CD4-positive, alpha-beta T cell treated with Interferon alpha-2 for 1 hour (primary cell): ENCODE measurements at regions not wholly inside any gene's neighbourhood (a gene's known extent, or its start where the extent isn't known, plus 50 kb on each side); places are given as distances from the start of the nearest gene placed in this dataset.

Experiments used
- DNase-seq, 2 donors: peaks; one replicate each; pipeline ENCODE4 v3.0.0-alpha.2; 2020 to 2022

DNA sequence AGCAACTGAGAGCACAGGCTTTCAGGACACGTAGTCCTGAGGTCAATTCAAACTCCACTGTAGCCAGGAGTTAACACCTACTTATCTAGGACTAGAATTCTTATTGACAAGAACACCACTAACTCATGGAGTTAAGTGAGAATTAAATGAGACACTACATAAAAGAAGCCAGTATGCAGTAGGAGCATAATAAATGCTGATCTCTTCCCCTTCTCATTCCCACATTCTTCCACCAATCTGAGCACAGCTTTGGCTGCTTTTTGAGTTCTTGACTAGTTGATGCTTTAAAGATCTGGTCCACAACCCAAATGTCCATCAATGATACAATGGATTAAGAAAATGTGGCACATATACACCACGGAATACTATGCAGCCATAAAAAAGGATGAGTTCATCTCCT, 55.2 kb downstream of the TTC32 start:
- no peak for DNase-seq

DNA sequence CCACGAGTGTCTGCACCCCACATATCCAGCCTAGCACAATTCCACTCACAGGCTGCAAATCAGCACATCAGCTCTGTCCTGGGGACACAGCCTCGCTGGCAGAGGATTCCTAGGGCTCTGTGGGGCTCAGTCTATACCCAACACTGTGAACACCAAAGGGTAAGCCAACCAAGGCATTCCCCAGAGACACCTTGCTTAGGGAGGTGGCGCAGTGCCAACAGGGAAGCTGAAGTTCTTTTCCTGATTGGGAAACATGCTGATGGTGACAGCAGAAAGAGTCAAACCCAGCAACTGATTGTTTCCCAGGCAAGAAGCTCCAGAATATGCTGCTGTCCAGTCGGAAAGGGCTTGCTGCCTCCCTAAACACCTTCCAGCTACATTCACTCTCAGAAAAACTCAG, 55.8 kb downstream of the TTC32 start:
- no peak for DNase-seq

DNA sequence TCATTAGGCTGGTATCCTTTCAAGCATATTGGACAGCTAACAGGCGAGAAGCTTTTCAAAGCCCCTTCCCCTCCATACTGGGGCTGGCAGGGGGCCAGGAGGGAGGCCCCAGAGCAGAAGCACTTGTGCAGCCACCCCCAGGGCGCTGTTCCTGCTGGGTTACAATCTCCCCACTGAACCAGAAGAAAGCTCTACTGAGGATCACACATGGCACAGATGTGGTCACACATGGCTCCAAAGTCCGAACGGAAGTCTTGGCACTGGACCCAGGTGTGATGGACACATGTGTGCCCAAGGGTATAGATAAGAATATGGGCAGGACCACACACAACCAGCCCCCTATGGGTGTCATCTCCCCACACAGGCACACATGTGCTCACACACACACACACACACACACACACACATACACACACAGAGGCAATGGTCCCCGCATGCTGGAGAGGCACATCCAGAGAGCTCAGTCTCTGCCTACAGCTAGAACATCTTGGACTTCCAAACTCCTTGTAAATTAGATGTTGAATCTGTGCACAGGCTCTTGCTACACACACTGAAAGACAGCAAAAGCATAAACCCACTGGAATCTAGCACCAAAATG, 56.4 kb downstream of the TTC32 start:
- no peak for DNase-seq

DNA sequence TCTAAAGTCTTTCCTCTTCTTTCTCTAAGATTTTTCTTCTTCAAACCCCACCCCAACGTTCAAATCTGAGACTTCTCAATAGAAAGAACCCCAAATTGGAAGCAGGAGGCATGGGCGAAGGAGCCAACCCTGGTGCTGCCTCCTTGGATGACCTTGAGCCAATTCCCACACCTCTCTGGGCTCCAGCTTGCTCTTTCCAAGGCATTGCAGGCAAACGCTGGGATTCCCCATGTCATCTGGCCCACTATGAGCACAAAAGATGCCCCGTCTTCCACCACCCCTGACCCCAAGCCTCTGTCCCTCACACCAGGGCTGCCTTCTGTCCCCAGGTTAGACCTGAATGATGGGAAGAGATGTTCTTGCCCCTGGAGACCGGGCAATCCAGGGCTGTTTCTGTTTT, 57.0 kb downstream of the TTC32 start:
- DNase-seq: no peak

DNA sequence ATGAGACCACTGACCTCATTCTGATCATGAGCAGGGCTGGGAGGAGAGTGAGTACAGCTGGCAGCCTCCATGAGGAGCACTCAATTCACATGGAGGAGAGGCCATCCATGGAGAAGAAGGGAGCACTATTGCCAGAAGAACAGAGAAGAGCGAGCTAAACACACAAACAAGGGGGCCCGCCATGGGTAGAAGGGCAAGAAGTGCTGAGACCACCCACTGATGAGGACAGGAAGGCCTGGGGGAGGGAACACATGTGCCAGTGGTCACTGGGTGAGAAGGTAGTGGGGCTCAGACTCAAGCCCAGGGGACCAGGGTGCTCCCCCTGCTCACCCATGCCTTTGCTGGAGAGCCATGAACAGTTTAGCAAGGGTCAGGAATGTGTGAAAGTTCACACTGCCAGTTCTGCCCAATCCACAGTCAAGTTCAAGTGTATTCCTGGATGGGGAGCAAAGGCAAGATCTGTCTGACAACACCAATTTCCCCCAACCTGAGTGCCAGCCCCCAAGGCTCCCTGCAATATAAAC, 57.7 kb downstream of the TTC32 start:
- DNase-seq: no peak

DNA sequence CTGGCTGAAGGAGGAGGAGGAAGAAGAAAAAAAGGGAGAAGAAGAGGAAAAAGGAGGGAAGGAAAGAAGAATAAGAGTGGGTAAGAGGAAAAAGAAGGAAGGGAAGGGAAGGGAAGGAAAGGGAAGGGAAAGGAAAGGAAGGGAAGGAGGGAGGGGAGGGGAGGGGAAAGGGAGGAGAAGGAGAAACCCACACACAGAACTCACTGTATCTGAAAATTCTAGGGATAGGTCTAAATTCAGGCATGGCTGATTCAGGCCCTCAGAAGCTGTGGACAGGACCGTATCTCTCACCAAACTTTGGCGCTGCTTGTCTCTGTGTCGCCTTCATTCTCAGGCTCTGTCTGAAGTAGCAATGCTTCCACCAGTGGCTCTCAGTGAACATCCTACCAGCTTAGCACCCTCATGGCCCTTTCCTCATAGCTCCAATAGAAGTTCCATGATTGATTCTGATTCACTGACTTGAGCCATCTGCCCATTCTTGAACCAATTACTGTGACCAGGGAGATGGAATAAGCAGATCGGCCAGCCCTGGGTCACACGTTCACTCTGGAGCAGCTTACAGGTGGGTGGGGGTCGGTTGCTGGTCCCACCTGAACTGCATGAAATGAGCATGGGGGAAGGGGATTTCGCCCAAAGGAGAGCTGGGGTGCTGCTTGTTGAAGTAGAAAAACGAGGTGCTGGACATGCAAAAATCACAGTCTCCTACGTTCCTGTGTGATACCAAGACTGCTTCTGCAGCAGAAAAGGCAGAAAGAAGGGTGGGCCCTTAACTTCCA, 59.7 kb downstream of the TTC32 start:
- no peak for DNase-seq

DNA sequence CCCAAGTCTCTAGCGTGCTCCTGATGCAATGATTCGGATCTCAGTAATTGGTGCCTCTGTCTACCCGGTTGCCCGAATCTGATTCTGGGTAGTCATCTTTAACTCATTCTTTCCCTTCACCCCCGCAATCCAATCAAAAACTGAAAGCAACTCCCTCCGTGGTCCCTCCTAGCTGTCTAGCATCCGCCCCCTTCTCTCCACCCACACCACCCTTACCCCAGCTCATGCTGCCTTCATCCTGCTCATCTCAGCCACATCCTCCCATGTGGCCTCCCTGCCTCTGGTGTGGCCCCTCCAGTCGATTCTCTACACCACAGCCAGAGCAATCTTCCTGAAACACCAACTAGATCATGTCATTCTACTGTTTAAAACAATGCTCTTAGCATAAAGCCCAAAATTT, 62.3 kb downstream of the TTC32 start:
- no peak for DNase-seq

DNA sequence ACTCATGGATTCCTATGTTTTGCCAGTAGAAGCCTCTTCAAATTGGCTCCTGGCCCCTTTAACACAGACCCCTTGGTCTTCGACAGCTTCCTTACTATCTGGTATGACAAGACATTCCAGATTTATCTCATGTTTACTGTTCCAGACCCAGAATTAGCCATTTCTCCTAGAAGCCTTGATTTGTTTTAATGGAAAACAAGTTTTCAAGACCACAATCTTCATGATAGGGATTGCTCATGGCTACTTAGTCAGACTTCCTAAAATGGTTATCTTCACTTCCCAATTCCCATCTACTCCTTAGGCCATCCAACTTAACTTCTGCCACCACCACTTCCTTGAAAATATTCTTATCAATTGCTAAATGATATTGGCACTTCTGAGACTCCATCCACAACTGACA, 63.2 kb downstream of the TTC32 start:
- DNase-seq: no peak

DNA sequence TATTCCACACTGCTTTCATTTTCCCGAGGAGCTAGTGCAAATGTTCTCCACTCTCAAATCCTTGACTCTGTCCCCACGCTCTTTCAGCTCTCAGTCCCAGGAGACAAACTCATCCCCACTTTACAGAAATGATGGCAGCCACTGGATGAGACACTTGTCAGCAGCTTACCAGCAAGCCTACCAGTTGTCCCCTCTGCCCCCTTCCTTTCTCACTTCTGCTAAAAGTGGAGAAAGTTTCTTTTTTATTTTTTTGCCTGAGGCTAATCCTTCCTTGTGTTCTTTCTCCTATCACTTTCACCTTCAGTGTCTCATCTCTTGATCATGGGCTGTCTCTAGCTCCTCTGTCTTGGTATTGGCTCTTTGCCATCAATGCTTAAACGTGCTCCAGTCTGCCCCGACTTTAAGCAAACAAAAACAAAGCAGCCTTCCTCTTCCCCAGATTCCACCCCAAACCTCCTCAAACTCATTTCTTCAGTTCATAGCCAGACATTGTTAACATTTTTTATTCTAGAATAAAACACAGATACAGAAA, 64.5 kb downstream of the TTC32 start:
- no peak for DNase-seq

DNA sequence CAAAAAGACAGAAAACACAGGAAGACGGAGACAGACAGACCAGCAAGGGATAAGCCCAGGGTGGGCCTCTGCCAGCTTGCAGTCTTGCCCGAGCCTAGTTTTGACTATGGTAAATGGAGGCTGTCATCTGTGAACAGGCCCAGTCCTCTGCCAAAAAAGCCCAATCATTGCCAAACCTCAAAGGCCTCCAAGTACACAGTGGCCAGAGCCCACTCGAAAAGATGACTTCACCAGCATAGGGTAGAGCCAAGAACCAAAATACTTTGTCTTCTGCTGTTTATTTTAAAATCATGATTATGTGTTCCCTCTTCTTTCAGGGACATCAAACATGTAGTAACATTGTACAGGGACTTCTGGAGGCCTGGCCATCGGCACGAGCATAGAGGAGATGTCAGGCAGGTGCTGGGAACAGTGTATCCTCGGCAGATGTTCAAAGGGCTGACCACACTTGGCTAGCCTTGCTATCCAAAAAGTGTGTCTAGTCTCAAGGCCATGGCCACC, 66.0 kb downstream of the TTC32 start:
- DNase-seq: no peak

DNA sequence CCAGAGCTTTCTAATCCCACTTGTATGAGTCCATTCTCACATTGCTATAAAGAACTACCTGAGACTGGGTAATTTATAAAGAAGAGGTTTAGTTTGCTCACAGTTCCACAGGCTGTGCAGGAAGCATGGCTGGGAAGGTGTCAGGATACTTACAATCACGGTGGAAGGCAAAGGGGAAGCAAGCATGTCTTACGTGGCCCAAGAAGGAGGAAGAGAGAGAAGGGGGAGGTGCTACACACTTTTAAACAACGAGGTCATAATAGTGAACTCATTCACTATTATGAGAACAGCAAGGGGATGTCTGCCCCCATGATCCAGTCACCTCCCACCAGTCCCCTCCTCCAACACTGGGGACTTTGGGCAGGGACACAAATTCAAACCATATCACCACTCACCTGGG, 67.8 kb downstream of the TTC32 start:
- no peak for DNase-seq

DNA sequence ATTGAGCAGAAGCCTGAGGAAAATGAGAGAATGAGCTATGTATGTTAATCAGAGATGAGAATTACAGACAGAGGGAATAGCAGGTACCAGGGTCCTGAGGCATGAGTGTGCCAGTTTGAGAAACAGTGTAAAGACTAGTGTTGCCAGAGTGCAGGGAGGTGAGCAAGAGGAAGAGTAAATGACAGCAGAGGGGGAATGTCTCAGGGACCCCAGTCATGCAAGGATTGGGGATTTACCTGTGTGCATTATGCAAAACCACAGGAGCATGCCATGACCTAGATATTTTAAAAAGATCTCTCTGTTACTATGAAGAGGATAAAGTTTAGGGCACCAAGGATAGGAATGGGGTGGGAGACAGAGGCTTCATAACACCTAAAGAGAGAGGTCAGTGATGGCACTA, 72.1 kb downstream of the TTC32 start:
- no peak for DNase-seq

DNA sequence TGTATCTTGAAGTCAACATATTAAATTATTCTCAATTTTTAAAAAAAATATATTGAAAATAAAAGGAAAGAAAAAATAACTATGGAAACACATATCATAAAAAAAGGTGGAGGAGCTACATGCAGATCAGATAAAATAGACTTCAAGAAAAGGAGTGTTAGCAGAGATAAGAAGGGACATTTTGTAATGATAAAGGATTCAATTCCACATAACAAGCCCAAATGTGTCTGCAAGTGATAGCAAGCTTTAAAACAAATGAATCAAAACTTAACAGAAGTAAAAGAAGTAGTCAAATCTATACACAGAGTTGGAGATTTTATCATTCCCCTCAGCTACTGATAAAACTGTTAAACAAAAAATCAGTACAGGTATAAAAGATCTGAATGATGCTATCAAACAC, 74.9 kb downstream of the TTC32 start:
- no peak for DNase-seq

DNA sequence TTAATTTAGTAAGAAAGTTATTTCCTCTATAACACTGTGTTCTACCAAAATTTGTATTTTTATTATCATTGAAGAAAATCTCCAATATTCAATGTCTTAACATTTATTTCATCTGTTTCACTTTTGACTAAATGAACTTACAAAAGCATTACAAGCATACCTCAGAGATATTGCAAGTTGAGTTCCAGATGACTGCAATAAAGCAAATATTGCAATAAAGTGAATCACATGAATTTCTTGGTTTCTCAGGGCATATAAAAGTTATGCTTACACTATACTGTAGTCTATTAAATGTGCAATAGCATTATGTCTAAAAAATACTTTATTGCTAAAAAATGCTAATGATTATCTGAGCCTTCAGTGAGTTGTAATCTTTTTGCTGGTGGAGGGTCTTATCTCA, 78.3 kb downstream of the TTC32 start:
- no peak for DNase-seq

DNA sequence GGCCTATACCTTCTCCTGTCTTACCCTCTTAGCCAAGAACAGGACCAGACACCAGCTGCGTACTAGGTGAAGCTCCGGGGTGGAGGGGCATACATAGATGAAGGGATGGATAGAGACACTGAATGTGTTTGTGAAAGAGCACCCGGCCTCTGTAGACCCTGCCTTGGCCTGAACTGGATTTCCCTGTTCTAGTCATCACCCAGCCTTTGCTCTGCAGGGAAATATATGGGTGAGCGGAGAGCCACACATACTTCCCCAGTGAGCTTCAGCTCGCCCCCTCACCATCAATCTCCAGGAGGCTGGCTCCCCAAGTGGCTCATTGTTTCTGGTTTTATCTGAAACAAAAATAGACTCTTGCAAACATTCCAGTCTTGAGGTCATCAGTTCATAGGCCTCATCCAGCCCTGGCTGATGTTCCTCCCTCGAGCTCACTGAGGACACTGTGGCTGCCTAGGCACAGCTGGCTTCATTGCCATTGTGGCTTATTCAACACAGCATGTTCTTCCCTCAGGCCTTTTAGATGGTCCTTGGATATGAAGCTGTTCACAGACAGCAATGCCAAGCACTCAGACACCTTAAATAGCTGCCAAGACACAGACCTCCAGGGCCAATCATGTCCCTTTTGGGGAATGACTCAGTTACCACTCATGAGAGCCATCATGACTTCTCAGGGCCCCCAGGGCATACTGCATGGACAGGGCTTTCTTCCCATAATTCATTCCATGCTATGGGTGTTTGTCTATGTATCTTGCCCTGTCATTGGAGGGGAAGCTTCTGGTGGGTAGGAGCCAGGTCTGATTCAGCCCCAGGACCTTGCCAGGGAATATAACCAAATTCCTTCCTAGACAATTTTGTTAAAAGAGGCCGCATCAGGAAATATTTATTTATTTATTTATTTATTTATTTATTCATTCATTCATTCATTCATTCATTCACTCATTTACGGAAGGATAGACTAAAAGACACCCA, 82.4 kb downstream of the TTC32 start:
- DNase-seq: no peak

DNA sequence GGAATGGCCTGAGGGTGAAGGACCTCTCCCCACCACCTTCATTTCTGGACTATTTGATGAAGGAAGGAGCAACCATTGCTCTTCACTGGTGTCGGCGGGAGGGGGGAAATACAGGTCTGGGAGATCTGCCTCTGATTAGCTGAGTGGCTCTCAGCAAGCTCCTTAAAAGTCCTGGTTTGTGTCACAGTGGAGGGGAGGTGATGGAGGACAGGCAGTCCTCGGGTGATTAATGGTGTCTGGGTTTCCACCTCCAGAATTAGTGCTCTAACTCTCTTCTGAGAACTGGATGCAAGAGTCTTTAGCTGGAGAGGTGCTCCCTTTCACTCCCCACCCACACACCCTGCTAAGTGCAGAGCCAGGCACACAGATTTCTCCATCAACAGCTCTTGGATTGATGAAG, 83.2 kb downstream of the TTC32 start:
- DNase-seq: no peak

DNA sequence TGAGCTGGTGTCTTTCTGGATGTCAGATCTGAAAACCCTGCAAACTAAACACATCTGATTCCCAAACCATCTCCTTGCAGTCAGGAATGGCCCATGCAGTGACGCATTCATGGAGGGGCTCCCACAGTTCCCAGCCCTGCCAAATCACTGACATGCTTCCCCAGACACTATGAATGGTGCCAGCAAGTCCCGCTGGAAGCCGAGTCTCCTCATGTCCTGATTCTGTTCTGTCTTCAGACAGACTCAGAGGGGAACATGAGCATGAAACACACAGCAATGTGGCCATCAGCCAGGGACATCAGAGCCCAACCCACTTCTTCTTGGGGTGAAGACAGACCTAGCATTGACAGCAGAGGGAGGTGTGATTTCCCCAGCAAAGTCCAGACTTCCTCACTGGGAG, 83.7 kb downstream of the TTC32 start:
- no peak for DNase-seq

DNA sequence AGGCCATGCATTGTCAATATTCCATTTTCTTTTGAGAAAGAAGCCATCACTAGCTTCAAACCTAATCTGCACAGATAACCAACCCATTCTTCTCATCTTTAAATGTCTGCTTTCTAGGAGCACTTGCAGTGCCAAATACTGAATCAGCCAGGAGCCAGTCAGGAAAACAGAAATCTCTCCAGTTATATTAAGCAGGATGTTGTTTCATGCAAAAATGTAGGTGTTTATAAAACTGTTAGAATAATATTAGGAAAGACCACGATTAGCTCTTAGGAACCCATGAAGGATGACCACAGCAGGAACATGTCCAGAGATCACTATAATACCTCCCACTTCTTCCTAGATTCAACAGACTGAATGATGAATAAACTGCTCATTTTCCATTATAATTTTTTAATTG, 86.0 kb downstream of the TTC32 start:
- no peak for DNase-seq

DNA sequence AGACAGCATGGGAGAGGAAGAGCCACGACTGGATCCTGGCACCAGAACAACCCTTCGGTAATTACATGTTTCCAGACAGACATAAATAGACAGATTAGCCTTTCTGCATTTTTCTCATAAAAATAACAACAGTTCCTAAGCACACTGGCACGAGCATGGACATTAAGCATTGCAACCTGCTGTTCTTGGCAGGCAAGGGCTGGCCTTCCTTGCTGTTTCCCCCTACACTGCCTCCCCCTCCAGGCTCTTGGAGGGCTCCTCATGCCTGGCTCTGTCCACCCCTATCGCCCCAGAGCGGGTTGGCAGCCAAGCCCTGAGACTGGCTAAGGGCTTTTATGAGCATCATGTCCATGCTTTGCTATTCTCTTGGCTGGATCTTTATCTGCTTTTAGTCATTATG, 89.6 kb downstream of the TTC32 start:
- no peak for DNase-seq

DNA sequence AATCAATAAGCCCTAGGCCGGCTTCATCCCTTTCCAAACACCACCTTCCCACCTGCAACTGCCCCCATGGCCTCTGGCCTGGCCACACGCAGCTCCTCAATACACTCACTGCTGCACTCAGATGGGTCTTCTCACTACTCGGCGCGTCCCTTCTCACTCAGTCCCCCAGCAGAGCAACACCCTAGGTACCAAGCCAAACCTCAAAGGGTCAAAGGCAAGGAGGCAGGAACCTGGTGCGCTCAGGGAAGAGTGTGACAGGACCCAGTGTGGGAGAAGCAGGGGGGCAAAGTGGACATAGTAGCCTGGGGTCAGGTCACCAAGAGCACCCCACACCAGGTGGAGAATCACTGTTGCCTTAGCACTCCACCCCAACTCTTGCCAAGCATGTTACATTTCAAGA, 90.6 kb downstream of the TTC32 start:
- no peak for DNase-seq

DNA sequence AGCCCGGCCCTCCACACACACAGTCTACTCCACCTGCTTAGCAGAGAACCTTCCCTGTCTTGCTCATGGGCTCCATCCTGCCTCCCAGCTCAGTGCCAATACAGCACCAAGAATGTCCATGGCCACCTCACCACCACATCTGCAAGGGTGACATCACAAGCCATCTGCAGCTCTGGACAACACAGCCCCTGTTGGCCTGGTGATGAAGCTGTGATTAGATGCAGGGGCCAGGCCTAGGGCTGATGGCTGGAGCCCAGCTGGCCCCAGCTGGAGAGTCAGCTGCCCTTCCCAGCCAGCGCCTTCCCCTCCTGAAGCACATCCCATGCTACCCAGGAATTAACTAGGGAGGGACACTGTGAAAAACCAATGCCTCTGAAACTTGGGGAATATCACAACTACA, 91.1 kb downstream of the TTC32 start:
- DNase-seq: no peak

DNA sequence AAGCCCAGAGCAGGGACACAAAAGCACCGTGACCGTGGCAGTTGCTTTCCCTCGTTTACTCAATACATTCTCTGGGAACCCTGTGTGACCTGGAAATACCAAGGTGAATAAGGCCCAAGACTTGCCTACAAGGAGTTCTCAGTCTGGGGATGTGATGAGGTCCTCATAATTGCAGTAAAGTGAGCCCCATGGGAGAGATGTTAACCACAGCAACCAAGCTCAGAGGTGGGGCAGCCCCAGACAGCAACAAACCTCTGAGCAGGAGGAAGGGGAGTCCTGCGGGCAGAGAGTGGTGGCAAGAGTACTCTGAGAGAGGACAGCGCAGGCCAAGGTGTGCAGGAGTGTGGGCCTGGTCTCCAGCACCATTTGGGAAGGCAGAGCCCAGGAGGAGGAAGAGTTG, 91.6 kb downstream of the TTC32 start:
- no peak for DNase-seq

DNA sequence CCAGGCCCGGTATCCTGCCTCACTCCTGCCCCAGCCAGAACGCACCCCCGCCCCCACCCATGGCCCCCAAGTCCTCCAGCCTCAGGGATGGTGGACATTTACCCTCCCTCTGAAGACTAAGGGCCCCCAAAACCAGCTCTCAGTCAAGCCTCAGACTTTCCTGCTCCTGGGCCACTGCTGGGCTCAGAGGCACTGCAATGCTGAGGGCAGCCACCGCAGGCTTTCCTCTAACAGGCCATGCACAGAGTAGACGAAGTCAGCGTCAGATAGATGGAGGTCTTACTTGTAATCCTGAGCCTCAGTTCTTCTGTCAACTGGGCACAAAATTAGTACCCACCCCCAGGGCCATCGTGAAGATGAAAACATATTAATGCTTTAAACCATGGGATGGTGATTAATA, 92.6 kb downstream of the TTC32 start:
- DNase-seq: no peak
